ENCODE measurements at regions not wholly inside any gene's neighbourhood (a gene's known extent, or its start where the extent isn't known, plus 50 kb on each side); places are given as distances from the start of the nearest gene placed in this dataset.

GRCh38 chr18:2123077-2123476 is 448.2 kb downstream of the METTL4 start:
- TF ChIP-seq EZH2 (IDR thresholded peaks at IDR 0.05; ENCODE audit: insufficient read depth, poor library complexity, severe bottlenecking) (no peak), EZH2phosphoT487 (IDR thresholded peaks at IDR 0.05; ENCODE audit: insufficient read depth, low read depth) (no peak)
